NCI-H2081 (cell line): ENCODE measurements at regions not wholly inside any gene's neighbourhood (a gene's known extent, or its start where the extent isn't known, plus 50 kb on each side); places are given as distances from the start of the nearest gene placed in this dataset.

Source experiments
- DNase-seq, 2 experiments: peaks; one replicate each; lab custom pipeline; 2025; lab: John Stamatoyannopoulos, UW

DNA sequence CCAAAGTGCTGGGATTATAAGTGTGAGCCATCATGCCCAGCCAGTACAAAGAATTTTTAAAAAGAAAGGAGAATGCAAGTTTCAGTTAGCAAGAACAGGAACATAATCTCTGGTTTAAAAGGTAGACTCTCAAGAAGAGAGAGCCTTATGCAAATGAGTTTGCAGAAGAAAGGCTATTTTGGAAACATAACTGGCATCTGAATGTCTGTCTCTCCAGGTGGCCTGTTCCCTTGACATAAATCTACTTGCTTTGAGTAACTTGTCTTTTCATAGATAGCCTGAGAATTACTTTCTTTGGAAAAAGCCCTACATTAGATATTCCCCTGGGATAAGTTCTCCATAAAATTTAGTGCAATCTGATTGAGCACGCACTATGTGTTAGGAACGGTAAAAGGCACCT is 109.6 kb downstream of the ICOS start:
- DNase-seq: no peak

GRCh38 chr2:204049635-204050034 is 113.1 kb downstream of the ICOS start:
- no peak for DNase-seq

GRCh38 chr2:204050681-204051080 is 114.1 kb downstream of the ICOS start:
- DNase-seq: no peak

- no peak for DNase-seq
Observed at GRCh38 chr2:204051476-204051875, 114.9 kb downstream of the ICOS start.

GRCh38 chr2:204051984-204052556 is 115.5 kb downstream of the ICOS start:
- no peak for DNase-seq

GRCh38 chr2:204059016-204059415 is 122.5 kb downstream of the ICOS start:
- no peak for DNase-seq

- DNase-seq: no peak
Observed at GRCh38 chr2:204060841-204061240, 124.3 kb downstream of the ICOS start.

DNA sequence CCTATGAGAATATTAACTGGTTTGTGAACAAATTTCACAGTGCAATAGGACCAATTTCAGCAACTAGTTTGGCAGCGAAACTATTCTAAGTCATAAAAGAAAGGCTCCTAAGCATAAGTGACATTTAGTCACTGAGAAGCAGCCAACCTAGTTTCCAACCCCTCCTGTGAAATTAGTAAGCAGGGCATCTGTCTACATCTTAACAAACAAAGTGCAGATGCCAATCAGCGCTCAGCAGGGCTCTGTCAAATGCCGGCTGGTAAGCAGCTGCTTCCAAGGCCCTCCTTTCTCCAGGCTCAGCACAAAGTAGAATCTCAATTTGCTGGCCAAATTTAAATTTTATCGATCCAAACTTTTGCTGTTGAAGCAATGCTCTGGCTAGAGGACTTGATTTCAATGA is 124.7 kb downstream of the ICOS start:
- DNase-seq: no peak

DNA sequence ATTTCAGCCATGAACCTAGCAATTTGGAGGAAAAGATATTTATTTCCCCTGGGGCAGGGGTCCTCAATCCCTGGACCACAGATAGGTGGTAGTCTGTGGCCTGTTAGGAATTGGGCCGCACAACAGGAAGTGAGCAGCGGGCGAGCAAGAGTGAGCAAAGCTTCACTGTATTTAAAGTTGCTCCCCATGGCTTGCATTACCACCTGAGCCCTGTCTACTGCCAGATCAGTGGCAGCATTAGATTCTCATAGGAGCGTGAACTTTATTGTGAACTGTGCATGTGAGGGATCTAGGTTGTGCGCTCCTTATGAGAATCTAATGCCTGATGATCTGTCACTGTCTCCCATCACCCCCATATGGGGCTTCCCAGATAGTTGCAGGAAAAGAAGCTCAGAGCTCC is 127.6 kb downstream of the ICOS start:
- DNase-seq: no peak

- no peak for DNase-seq
Observed at GRCh38 chr2:204065566-204065965, 129.0 kb downstream of the ICOS start.

DNA sequence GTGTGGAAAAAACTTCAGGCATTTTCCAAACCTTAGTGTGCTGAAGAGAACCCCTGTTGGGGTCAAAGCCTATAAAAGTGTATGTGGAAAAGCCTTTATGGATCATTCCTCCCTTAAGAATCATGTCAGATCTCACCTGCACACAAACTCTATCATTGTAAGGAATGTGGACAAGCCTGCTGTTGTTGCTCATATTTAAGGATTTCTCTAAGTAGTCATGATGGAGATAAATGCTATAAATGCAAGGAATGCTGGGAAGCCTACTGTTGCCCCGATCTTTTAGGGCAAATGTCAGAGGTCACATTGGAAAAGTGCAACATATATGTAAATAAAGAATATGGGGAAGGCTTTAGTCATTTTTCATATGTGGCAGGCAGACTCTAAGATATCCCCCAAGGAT is 129.5 kb downstream of the ICOS start:
- DNase-seq: no peak

GRCh38 chr2:204069804-204070203 is 133.2 kb downstream of the ICOS start:
- no peak for DNase-seq

GRCh38 chr2:204072443-204073324 is 136.1 kb downstream of the ICOS start:
- no peak for DNase-seq

- DNase-seq: no peak
Observed at GRCh38 chr2:204074456-204074855, 137.9 kb downstream of the ICOS start.

- DNase-seq: no peak
Observed at GRCh38 chr2:204078003-204078698, 141.6 kb downstream of the ICOS start.

GRCh38 chr2:204081487-204082425 is 145.2 kb downstream of the ICOS start:
- DNase-seq: no peak

DNA sequence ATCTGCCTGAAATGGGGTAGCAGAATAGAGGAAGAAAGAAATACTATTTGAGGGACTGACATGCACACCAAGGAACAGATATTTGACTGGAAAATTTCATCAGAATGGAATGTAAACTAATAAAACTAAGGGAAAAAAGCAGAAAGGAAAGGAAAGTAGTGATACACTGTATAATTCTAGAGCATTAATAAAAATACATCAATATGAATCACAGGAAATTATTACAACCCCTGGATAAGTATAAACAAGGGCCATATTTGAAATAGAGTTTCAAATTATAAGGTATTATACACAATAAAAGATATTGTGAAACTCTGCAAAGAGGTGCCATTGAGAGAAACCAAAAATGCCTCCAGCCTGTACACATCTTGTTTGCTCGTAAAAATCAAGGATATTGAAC is 149.6 kb downstream of the ICOS start:
- no peak for DNase-seq

DNA sequence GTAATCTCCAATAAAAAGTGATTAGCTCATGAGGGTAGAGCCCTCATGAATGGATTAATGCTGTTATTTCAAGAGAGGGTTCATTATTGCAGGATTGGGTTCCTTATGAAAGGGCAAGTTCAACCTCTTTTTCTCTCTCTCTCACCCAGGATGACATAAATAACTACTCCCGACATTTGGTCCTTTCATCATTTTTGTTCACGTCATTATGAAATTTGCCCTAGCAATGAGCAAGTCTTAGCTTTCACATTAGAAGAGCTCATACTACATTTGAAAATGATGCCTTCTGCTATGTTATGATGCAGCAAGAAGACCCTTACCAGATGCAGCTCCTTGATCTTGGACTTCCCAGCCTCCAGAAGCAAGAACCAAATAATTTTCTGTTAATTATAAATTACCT is 152.5 kb downstream of the ICOS start:
- no peak for DNase-seq

GRCh38 chr2:204089574-204089973 is 153.0 kb downstream of the ICOS start:
- DNase-seq: no peak

GRCh38 chr2:204090021-204090420 is 153.5 kb downstream of the ICOS start:
- no peak for DNase-seq

DNA sequence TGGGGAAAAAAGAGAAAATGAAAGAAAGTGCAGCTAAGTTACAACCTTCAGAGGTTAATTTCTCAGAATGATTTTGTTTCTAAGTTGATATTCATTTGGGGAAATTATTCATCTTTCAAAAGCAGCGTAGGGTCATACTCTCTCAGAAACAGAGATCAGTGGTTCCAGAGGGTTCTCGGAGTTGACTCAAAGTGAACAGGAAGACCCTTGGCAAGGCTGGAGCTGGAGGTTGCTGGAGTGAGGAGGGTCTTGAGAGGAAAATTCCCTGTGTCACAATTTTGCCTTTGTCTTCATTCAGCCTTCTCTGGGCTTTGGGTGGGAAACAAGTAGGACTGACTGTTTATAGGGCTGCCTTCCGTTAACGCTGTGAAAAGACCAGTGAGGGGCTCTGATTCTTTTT is 168.2 kb downstream of the ICOS start:
- DNase-seq: no peak

DNA sequence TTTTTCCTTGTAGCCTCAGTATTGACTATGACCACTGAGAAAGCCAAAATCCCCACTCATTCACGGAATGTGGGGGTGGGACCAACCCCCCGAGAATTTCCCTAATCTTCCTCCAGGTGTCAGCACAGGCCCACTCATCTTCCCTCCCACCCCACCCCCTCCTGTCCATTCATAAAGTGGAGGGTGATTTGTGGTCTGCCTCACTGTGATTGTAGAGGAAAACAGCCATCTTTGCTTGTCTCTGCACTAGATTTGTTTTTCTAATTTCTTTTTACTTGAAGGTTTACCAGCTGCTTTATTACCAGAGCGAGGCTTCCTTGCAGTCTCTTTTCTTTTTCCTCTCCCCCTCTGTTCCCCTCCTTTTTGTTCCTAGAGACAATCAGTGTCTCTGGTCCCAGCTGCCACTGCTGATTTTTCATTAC is 171.8 kb downstream of the ICOS start:
- peak; percentile 51 to 55 for DNase-seq
